HG03565 (cell line): ENCODE measurements at regions not wholly inside any gene's neighbourhood (a gene's known extent, or its start where the extent isn't known, plus 50 kb on each side); places are given as distances from the start of the nearest gene placed in this dataset.

Source experiments
- ATAC-seq: cut with Tn5 transposase; IDR thresholded peaks from one replicate; pipeline ENCODE4 v1.9.1; 2021; ENCODE audit warnings: mild to moderate bottlenecking, moderate library complexity; ENCODE audit not compliant: unreplicated experiment

DNA sequence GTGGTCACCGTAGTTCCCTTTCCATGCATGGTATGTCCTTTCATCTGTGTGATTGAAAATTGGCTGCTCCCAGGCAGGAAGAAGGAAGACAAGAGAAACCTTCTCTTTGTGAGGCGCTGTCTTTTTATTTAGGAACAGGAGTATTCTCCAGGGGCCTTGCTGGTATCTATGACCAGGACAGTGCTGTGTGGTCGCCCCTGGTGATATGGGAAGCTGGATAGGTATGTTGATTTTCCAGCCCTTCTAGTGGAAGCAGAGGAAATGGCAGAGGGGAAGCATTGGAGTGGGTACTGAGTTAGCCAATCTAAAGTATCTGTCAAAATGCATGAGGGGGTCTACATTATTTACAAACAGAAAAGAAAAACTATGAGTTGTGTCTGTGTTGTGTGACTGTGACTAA lies 226.6 kb downstream of the MTX2 start:
- ATAC-seq, result no peak

DNA sequence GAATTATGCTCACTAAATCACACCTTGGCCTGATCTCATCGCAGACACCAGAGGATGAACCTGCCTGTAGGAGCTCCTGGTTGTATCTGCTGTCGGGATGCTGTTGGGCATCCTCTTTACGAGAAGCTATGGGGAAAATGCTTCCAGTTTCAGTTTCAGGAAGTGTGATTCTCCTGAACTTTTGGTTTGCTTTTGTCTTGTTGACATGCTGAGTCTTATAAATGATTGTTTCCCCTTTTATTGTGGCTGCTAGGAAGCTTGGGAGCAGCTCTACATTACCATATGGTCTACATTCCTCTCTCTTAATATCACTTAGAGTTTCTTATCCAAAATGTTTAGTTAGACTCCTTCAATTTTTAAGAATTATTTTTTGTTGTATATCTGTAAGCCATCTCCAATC lies 227.5 kb downstream of the MTX2 start:
- no peak for ATAC-seq

DNA sequence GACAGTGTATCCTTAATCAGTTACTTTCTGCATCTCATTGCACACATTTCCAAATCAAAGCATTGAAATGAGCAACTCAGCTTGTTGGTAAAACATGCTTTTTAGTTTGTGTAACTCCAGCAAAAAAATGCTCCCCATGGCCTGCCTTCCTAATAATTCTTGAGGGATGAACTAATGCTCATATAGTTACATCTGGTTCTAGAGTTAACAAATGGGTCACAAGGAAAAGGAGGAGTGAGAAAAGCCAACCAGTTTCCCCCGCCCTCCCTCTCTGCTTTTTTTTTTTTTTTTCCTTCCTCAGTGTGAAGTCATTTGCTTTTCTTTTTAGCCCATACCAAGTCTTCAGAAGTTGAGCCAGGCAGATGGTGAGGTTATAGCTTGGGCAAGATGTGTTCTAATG lies 231.7 kb downstream of the MTX2 start:
- ATAC-seq, result no peak

DNA sequence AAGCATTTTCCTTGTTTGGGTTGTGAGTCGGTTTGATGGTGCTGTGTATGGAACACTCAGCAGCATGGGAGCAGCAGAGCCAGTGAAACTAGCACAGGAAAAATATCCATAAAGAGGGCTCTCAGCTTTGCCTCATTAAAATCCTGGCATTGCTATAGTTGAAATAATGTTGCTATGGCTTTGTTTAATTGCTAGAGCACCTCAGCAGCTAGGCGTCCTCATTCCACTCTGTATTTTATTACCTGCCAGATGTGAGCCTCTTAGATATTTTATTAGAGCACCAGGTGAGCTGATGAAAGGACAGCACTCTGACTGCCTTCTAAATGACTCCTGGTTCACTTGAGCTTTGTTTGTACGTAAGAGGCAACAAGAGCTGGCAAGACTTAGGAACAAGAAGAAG lies 232.4 kb downstream of the MTX2 start:
- ATAC-seq, result no peak

DNA sequence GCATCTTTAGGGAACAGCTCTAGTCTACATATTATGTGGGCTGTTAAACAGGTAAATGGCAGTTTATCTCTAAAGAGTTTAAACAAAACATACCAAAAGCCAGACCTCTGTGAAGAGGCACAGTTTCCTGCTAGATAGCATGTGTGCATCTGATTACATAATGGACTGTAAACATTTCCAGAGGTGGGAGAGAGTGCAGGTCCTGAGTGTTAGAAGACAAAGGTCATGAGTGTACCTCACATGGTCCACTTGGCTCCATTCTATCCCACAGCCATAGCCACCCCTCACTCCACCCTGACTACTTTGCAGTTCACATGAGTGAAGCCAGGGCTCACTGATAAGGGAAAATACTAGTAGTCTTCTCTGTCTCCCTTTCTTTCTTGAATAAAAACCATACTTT lies 233.4 kb downstream of the MTX2 start:
- no peak for ATAC-seq

DNA sequence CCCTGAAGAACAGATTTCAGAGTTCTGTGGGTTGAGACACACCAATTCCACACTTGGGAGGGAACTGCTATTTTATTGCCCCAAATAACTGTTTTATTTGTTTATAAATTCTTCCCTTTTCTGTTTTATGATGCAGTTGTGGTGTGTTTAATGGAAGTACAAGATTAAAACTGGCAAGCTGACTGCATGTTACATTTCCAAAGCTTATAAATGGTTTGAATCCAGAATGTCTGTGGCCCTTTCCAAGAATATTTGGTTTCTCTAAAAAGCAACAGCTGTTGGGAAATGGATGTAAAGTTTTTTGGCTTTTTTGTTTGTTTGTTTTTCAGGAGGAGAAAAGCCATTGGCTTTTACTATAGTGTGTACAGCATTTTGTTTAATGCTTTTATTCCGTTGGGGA lies 234.5 kb downstream of the MTX2 start:
- ATAC-seq, result no peak

DNA sequence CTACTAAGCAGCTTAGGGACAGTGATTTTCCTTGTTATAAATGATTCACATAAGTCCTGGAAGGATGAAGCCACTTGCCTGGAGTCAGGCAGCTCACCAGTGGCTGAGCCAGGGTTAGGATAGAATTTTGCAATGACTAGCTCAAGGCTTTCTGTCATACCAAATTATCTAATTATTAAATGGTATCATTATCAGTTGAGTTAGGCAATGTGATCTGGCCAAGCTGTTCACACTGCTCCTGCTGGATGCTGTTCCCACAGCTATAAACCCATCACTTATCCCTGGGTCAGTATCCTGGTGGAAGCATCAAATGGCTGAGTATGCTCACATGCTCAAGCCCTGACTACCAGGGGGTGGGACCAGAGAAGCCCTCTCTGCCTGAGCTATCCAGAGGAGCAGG lies 235.2 kb downstream of the MTX2 start:
- ATAC-seq, result no peak

DNA sequence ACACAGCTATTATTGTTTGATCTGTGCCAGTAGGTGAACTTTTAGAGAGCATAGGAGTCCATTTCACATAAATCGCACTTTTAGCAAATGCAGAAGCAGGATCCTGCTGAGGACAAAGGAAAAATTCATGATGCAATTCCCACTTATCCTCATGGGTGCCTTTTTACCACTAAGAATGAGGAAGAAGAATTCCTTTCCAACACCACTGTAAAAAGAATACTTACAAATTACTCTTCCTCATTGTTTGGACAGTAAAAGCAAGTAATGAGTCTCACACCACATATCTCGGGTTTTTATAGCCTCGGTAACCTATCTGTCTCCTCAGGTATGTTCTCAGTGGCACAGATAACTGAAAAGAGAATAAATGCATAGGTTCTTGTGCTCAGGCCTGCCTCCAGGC lies 238.5 kb downstream of the MTX2 start:
- no peak for ATAC-seq

DNA sequence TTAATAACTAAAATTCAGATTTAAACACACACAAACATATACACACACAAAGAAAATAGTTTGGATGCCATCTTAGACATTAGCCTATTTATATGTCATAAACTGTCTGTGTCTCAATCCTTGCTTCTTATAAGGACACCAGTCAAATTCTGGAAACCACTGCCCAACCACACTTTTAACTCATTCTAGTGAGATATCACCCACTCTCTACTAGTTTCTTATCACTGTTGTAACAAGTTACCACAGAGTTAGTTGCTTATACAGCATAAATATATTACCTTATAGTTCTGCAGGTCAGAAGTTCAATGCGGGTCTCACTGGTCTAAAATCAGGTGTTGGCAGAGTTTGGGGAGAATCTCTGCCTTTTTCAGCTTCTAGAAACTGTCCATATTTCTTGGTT lies 239.1 kb downstream of the MTX2 start:
- no peak for ATAC-seq

DNA sequence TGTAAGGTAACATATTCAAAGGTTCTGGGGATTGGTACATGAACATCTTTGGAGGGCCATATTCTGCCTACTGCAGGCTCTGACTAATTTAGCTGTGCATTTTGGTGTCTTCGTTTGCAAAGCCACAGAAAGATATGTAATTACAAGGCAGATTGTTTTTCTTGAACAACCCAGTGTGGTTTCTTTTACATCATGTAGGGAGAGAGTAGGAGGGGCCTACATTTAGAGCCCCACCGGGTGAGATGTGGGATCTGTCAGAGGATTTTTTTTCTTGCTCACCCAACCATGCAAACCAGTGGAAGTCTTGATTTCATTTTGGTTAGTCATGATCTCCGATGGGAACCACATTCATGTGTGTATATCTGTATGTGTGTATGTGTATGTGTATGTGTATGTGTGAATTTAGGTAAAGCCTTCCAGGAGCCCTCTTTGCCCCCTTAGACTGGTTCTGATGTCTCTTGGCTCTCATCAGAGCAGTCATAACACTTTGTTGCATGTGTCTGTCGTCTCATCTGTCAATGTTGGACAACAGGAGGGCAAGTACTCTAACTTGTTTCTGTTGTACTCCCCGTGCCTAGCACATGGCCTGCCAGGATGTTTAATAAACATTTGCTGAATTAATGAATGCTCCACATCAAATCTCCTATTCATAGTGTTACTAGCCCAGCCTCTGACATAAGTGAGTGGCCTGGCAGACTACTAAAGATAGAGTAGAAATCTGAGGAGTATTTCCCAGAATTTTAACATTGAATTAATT lies 239.9 kb downstream of the MTX2 start:
- ATAC-seq, result peak; percentile 86

DNA sequence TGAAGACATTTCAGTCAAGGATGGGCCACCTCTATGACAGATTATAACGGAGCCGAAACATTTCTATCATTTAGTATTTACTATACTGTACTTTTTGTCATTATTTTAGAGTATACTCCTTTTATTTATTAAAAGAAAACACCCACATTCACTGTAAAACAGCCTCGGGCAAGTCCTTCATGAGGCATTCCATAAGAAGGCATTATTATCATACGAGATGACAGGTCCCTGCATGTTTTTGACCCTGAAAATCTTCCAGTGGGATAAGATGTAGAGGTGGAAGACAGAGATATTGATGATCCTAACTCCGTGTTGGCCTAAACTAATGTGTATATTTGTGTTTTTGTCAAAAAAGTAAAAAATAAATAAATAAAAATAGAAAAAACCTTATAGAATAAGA lies 245.0 kb downstream of the MTX2 start:
- ATAC-seq, result no peak

DNA sequence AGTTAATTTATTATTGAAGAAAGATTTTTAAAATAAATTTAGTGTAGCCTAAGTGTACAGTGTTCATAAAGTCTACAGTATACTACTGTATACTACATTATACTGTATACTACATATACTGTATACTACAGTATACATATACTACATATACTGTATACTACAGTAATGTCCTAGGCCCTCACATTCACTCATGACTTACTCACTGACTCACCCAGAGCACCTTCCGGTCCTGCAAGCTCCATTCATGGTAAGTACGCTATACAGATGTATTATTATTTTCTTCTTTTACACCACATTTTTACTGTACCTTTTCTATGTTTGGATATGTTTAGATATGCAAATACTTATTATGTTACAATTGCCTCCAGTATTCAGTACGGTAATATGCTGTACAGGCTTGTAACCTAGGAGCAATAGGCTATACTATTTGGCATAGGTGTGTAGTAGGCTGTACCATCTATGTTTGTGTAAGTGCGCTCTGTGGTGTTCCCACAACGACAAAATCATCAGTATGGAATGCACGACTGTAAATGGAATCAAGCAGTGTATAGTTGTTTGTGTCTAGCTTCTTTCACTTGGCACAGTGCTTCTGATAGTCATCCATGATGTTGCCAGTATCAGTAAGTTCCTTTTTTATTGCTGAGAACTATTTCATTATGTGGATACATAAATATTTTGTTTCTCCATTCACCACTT lies 245.7 kb downstream of the MTX2 start:
- no peak for ATAC-seq

DNA sequence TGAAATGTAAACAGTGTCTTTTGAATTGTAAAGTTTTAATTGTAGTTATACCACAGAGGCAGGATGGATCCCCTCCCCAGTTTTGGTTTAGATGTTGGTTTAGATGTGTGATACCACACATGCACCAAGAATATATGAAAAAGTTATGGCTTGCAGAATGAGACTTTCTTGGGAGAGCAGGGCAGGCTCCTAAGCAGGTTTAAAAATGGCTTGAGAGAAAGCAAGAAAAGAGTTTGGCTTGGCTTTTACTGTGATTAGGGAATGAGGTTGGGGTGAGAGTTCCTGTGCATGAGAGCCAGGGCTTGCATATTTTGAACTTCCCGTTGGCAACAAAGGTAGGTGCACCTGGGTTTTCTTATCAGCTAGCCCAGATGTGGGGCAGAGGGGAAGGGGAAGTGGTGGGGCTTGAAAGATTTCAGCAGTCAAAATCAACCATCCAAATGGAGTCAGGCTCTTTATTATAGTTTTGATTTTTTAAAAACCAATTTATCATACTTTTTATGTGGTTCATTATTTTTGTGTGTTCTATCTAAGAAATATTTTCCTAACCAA lies 246.9 kb downstream of the MTX2 start:
- no peak for ATAC-seq

DNA sequence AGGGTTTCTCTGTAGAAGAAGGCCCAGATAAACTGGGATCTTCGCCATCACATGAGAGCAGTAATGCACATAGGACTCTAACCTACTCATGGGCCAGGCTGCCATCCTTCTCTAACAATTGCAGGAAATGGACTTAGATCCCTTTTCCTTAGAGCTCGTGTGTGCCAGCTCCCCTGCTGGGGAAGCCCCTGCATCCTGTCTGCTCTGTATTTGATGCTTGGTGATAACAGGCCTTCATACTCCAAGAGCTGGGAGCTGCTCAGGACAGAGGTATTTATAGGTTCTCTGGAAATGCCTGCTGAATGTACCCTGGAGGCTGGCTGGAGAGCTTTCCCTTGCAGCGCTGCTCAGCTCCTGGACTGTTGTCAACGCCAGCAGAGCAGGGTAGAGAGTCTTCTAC lies 249.6 kb downstream of the MTX2 start:
- ATAC-seq, result no peak

DNA sequence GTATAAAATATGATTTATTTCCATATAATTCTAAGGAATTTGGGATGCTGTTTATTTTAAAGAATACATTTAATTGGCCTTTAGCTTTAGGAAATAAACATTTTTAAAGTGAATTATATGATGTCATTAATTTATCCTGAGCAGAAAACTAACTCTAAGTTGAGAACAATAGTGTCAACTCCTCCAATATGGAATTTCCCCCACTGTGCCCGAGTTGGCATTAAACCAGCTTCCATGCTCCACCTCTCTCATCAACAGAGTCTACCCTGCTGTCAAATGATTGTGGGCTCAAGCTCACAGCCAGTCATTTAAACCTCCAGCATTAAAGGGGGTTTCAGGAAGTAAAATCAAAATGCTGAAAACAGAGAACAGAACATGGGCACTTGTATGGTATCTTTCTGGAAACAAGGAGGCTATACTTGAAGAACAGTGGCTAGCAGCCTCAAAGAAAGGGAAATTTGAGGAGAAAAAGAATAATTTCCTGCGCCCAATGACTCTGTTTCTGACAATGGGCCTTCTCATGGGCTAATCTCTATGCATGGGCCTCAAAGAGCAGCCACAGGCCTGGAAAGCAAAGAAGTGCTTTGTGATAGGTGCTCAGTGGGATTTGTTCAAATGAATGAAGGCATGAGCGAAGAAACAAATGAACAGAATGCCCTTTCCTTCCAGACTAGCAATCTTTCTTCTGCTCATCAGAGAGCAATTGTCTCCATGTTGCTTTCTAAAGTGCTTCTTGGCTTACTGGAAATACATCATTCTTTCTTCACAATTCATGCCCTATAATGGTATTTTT lies 252.8 kb downstream of the MTX2 start:
- no peak for ATAC-seq

DNA sequence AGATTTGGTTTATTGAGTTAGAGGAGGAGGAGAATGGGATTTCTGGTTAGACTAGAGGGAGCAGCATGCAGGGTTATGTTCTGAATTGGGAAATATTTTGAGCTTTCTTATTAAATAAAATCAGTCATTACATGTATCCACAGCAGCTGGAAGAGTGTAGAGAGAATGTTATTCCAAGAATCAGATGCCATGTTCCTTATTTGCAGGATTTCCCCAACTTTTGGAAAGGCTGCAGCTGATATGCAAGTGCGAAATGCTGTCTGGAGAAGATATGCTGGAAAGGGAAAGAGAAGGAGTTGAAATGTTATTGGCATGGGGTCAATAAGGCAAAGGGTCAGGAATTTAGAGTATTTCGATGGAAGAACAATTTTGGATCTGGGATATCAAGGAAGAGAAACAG lies 255.8 kb downstream of the MTX2 start:
- no peak for ATAC-seq

DNA sequence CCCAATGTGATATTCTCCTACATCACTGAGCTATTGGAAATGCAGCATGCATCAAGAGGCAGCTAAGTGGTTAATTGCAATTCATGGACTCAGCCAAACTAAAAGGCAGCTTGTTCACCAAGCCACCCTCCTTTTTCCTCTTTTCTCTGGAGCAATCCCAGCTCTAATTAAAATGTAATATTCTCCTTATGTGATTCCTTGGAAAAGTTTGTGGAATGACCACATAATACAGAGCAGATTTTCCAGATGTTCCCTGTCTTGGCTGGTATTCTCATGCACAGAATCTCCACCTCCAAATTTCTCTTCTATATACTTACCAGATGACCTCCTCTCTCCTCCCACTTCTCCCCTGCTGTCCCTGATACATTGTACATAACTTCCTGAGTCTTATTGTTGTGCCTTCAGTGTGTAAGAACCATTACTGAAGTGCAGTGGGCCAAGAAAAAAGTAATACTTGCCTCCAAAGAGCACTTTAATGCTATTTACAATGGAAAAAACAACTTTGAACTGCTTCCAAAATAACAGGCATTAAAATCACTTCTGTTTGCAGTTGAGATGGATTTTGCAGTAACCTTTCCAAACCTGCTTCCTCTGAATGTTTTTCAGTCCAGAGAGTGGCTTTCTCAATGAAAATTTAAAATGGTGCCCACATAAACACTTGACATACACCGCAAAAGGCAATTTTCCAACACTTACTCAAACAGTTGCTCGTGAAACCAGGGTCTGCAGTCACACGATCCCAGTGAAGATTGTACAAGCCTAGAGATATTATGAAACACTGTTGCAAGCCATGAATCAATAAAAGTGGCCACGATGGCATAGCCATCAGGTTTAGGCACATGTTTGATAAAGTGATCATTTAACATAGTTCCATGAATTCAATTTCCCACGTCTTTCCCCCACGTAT lies 258.0 kb downstream of the MTX2 start:
- no peak for ATAC-seq

DNA sequence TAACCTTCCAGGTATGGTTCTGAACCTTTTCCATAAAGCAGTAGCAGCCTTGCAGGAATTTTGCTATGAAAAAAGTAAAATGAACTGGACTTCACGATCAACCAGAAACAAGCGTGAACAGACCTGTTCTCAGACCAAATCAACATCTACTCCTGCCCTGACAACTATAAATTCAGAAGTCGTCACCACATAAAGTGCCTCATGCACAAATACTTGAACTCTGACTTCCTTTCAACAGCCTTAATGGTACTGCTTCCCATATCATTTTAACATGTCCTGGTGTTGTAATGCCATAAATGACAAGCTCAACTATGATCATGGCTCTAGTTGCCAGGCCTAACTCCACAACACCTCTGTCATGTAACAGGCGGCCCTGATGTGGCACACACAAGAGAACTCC lies 262.4 kb downstream of the MTX2 start:
- ATAC-seq, result no peak

DNA sequence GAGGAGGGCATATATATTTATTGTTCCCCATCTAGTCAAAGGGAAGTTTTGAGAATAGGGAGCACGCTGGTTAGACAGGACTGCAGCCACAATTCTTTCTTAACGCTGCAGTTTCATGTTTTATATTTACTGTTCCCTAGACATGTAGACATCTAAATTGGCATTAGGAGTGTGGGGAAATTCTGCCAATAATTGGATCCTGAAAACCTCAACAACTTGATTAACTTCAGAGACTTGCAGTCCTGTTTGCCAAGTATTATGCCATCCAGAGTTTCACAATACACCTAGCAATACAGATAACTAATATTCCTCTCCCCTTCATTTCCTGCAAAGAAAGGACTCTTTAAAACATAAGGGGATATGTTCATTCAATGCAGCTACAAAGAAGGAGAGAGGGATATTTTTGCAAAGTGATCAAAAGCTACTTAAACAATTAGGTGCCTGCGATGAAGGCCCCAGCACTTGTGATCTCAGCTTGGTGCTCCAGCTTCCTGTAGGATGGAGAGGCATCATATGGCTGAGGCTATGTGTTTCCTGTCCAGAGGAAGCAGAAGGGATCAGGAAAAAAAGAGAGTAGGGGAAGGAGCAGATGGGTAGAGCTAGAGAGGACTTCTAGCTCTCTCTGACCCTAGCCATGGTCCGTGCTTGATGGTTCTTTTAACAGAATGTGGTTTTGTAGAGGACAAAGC lies 264.4 kb downstream of the MTX2 start:
- no peak for ATAC-seq
